HepG2 (cell line): ENCODE measurements at regions not wholly inside any gene's neighbourhood (a gene's known extent, or its start where the extent isn't known, plus 50 kb on each side); places are given as distances from the start of the nearest gene placed in this dataset.

ENCODE experiments used
- ATAC-seq: fragments of 200-7000 bp; cut with Tn5 transposase; 3 replicates; pipeline ENCODE4 v1.9.1; 2020; ENCODE audit warnings: mild to moderate bottlenecking, moderate library complexity
- BruUV-seq: library from RNA; stranded (reverse); fragments of 400-500 nt; replicated peaks from 2 replicates; lab custom pipeline; 2021; lab: Mats Ljungman, UMichigan
- CTCF ChIA-PET: fragments of 300-600 bp; formaldehyde crosslinking; extraction: SDS; loops from one replicate; lab custom pipeline; 2021; ENCODE audit warnings: low total read pairs, inconsistent platforms, low intra/inter-chr PET ratio; lab: Yijun Ruan, JAX
- POLR2A ChIA-PET: fragments of 350-600 bp; sonication (Branson Sonifier 250); formaldehyde crosslinking; loops from one replicate; lab custom pipeline; 2020; ENCODE audit warnings: antibody characterized with exemption, inconsistent platforms; lab: Yijun Ruan, JAX
- DNase-seq: peaks from one replicate; pipeline ENCODE4 v3.0.0-alpha.2; 2015; ENCODE audit warnings: low spot score
- FAIRE-seq: peaks from 3 replicates; lab custom pipeline; 2011; peaks lifted over from hg19 to GRCh38; lab: Jason Lieb, UNC
- H2AFZ ChIP-seq: one replicate; pipeline ENCODE4 v1.6.1; 2011; ENCODE audit warnings: low read length, inconsistent platforms
- H3K27ac ChIP-seq: fragments of 300-600 bp; 3 replicates; pipeline ENCODE4 v1.8.0; 2011; ENCODE audit warnings: mixed run types, mild to moderate bottlenecking, mixed read lengths, low read length, inconsistent platforms; ENCODE audit not compliant: insufficient read depth; ENCODE audit errors: extremely low read length
- H3K27me3 ChIP-seq, 2 experiments: fragments of 200-600 bp in 1 of 2; 2 replicates in 1 of 2; 3 replicates in 1 of 2; pipeline versions ENCODE4 v1.6.0 to v1.8.0; 2011; ENCODE audit warnings: low read length in 2 of 2, mild to moderate bottlenecking in 2 of 2, moderate library complexity in 2 of 2, inconsistent platforms in 1 of 2; ENCODE audit not compliant: insufficient read depth in 2 of 2, control insufficient read depth in 1 of 2
- H3K36me3 ChIP-seq, 2 experiments: fragments of 200-600 bp in 1 of 2; replicated peaks in 1 of 2; 2 replicates in 1 of 2; 3 replicates in 1 of 2; pipeline versions ENCODE4 v1.5.1 to v1.8.0; 2011; ENCODE audit warnings: low read length in 2 of 2, inconsistent platforms in 1 of 2; ENCODE audit not compliant: insufficient read depth in 2 of 2, control insufficient read depth in 1 of 2
- H3K4me1 ChIP-seq: 2 replicates; pipeline ENCODE4 v1.5.1; 2012; ENCODE audit warnings: low read length, inconsistent platforms; ENCODE audit not compliant: insufficient read depth
- H3K4me2 ChIP-seq: 2 replicates; pipeline ENCODE4 v1.6.0; 2011; ENCODE audit warnings: low read depth, low read length, inconsistent platforms
- H3K4me3 ChIP-seq, 3 experiments: fragments of 200-600 bp in 1 of 3; sonication (generic), shearing (Covaris generic) in 1 of 3; replicated peaks in 1 of 3; 2 replicates each; pipeline ENCODE4 v1.5.1; 2011 to 2016; ENCODE audit warnings: low read length in 3 of 3, inconsistent platforms in 2 of 3, low read depth in 2 of 3, mild to moderate bottlenecking in 2 of 3, control low read depth in 1 of 3, mixed read lengths in 1 of 3; ENCODE audit not compliant: insufficient read depth in 1 of 3
- H3K79me2 ChIP-seq: one replicate; pipeline ENCODE4 v1.6.1; 2011; ENCODE audit warnings: low read length, inconsistent platforms; ENCODE audit not compliant: insufficient read depth
- H3K9ac ChIP-seq: 2 replicates; pipeline ENCODE4 v1.6.0; 2011; ENCODE audit warnings: mild to moderate bottlenecking, low read depth, low read length, inconsistent platforms; ENCODE audit not compliant: insufficient read depth
- H3K9me3 ChIP-seq: 2 replicates; pipeline ENCODE4 v1.5.1; 2012; ENCODE audit warnings: mild to moderate bottlenecking, low read length
- H4K20me1 ChIP-seq: 2 replicates; pipeline ENCODE4 v1.6.0; 2011; ENCODE audit warnings: inconsistent platforms, mild to moderate bottlenecking, low read length, moderate library complexity; ENCODE audit not compliant: insufficient read depth
- FOSL2 ChIP-seq: sonication (generic); formaldehyde crosslinking; IDR thresholded peaks from 2 replicates; pipeline ENCODE4 v1.4.0; 2020; ENCODE audit warnings: missing genetic modification reagents
- GABPA ChIP-seq, 2 experiments: IDR thresholded peaks; 2 replicates each; pipeline ENCODE4 v1.6.1; 2011 to 2016; ENCODE audit warnings: low read depth in 2 of 2, low read length in 1 of 2, missing biosample characterization in 1 of 2, missing genetic modification characterization in 1 of 2
- GABPB1 ChIP-seq: IDR thresholded peaks from 2 replicates; pipeline ENCODE4 v1.6.1; 2016; ENCODE audit warnings: mild to moderate bottlenecking, missing genetic modification reagents, moderate library complexity, missing compliant biosample characterization
- GZF1 ChIP-seq: sonication (generic); formaldehyde crosslinking; IDR thresholded peaks from 2 replicates; pipeline ENCODE4 v1.5.1; 2020; ENCODE audit warnings: mild to moderate bottlenecking, missing genetic modification reagents
- HNRNPUL1 ChIP-seq: fragments of 200-400 bp; formaldehyde crosslinking; IDR thresholded peaks from 2 replicates; pipeline ENCODE4 v1.6.1; 2017; ENCODE audit warnings: low read depth, mild to moderate bottlenecking, low read length, moderate library complexity
- NBN ChIP-seq: fragments of 450-650 bp; conservative IDR thresholded peaks from 2 replicates; pipeline ENCODE4 v1.6.1; 2017
- RFXAP ChIP-seq: sonication (generic); formaldehyde crosslinking; IDR thresholded peaks from 2 replicates; pipeline ENCODE4 v1.4.0; 2020; ENCODE audit warnings: missing genetic modification reagents, borderline replicate concordance
- SCMH1 ChIP-seq: sonication (generic); formaldehyde crosslinking; IDR thresholded peaks from 2 replicates; pipeline ENCODE4 v1.9.0; 2021; ENCODE audit warnings: missing genetic modification reagents, mild to moderate bottlenecking, borderline replicate concordance
- SOX5 ChIP-seq: IDR thresholded peaks from 2 replicates; pipeline ENCODE4 v1.6.1; 2016; ENCODE audit warnings: borderline replicate concordance
- ZMYM3 ChIP-seq: sonication (generic); formaldehyde crosslinking; IDR thresholded peaks from 2 replicates; pipeline ENCODE4 v1.5.1; 2020; ENCODE audit warnings: mild to moderate bottlenecking, missing genetic modification reagents
- ZNF282 ChIP-seq: fragments of 450-650 bp; IDR thresholded peaks from 2 replicates; pipeline ENCODE4 v1.6.1; 2018; ENCODE audit not compliant: partially characterized antibody
- ZNF296 ChIP-seq: sonication (generic); formaldehyde crosslinking; conservative IDR thresholded peaks from 2 replicates; pipeline ENCODE4 v1.5.0; 2020; ENCODE audit warnings: mild to moderate bottlenecking, missing genetic modification reagents
- ZNF572 ChIP-seq: sonication (generic); formaldehyde crosslinking; IDR thresholded peaks from 2 replicates; pipeline ENCODE4 v1.5.1; 2020; ENCODE audit warnings: mild to moderate bottlenecking, missing genetic modification reagents
- WGBS: methylation state at CpG from one replicate; pipeline ENCODE4 v1.1.6; 2017; ENCODE audit warnings: low lambda C conversion rate; 5-methylcytosine and 5-hydroxymethylcytosine counted together
- in situ Hi-C: cut with HindIII; loops from 2 replicates; pipeline ENCODE4 v1.10.0; 2017; ENCODE audit warnings: low pct_unique_long_range_greater_than_20kb; ENCODE audit not compliant: extremely low pct_ligation_motif_present
- intact Hi-C: fragments of 100-400 bp; cut with micrococcal nuclease; formaldehyde crosslinking; loops from one replicate; pipeline ENCODE4 v1.10.0; 2022; ENCODE audit not compliant: unreplicated experiment
- TF ChIP-seq, protein P1 (sequence below): sonication (generic); formaldehyde crosslinking; IDR thresholded peaks from 2 replicates; pipeline ENCODE4; 2020; ENCODE audit warnings: missing genetic modification reagents, mild to moderate bottlenecking, borderline replicate concordance
- TF ChIP-seq, protein P2 (sequence below): IDR thresholded peaks from 2 replicates; pipeline ENCODE4 v1.6.1; 2016; ENCODE audit warnings: low read depth, control low read depth

DNA sequence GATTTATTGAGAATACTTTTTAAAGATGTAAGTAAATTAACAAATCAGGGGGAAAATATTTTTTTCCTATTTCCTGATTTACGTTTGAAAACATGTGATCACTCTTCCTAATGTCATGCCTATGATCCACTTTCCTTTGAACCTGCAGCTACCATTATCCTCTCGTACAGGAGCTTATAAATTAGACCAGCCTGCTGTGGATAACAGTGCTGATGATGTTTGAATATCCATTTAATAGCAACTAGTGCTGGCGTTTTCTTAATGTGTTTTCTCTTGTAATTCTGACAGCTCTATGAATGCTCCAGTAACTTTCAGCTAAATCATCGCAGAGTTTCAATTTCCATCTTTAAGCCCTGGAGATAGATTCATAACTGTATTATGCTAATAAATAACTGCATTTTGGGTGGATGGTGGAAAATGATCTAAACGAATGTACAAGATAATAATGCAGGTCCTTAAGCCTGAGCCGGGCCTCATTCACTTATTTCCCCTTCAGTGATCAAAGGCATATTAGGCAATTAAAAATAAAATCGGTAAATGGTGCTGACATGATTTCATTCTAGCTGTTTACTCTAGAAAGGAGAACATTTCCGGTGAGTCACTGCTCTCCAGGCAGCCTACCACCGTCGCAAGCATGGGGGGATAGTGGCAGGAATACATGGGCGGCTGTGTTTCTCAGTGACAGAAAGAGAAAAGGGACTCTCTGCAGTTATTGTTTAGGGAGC, 58.5 kb upstream of the SLC24A5 start:
- Histone ChIP-seq H4K20me1 (no peaks in the 10 kb centered on the region), H3K4me3 (no peak overlapping the region), H3K9me3 (no peaks in the 10 kb centered on the region), H3K36me3 (no peaks in the 10 kb centered on the region), H2AFZ (peak overlapping the region; percentile 34), H3K4me2 (no peak overlapping the region), H3K27me3 (no peaks in the 10 kb centered on the region), H3K79me2 (no peaks in the 10 kb centered on the region), H3K4me1 (peaks cover 15% of the 10 kb centered on the region), H3K27ac (no peak overlapping the region)
- ATAC-seq (no peak), DNase-seq (no peak), FAIRE-seq (no peak)
- ChIA-PET POLR2A (no interaction called here), CTCF (no interaction called here)
- in situ Hi-C loops, result no loop called here
- 17% methylated on average over 11 of the region's 11 CpGs for WGBS
- intact Hi-C loops, result no loop called here
- TF ChIP-seq GABPB1 (peak; percentile 41; the same call in 1 of the 2 replicates), GABPA (IDR thresholded peaks at IDR 0.05; ENCODE audit: low read depth, low read length) (no peak), GABPA (CRISPR knock-in tag; IDR thresholded peaks at IDR 0.05; ENCODE audit: low read depth) (peak; percentile 39; the same call in 1 of the 2 replicates), FOSL2 (CRISPR knock-in tag) (peak; percentile 73), GZF1 (CRISPR knock-in tag) (no peak), ZNF282 (no peak)
- TF ChIP-seq, all 625 proteins: peak for 3
- no peak overlapping the region for H3K9ac ChIP-seq
- BruUV-seq, result no TSS peak

DNA sequence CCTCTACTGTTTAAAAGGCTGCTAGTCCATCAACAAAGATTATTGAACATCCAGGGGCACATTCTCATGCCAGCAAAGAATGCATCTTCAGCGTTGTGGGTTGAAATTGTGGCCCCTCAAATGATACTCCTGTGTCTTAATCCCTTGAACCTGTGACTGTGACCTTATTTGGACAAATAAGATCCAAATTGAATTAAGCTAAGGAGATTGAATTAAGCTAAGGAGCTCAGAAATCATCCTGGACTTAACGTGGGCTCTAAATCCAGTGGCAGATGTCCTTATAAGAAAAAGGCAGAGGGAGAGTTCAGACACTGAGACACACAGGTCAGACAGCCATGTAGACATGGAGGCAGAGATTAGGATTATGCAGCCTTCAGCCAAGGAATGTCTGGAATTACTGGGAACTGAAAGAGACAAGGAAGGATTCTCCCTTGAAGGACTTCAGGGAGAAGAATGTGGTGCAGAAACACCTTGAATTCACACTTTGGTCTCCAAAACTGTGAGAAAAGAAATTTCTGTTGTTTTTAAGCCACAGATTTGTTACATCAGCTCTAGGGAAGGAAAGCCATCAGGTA, 57.3 kb upstream of the SLC24A5 start:
- intact Hi-C loops (no loop called here), in situ Hi-C loops (no loop called here)
- no TSS peak for BruUV-seq
- Histone ChIP-seq H3K36me3 (no peaks in the 10 kb centered on the region), H3K79me2 (no peaks in the 10 kb centered on the region), H3K27me3 (no peaks in the 10 kb centered on the region), H3K4me3 (no peak overlapping the region), H3K4me1 (peaks cover 15% of the 10 kb centered on the region), H4K20me1 (no peaks in the 10 kb centered on the region), H3K9ac (no peak overlapping the region), H3K27ac (no peak overlapping the region), H3K9me3 (no peaks in the 10 kb centered on the region), H3K4me2 (no peak overlapping the region), H2AFZ (no peak overlapping the region)
- POLR2A ChIA-PET, result no interaction called here
- ATAC-seq, result no peak
- 9% methylated on average over 2 of the region's 2 CpGs for WGBS
- no peak for FAIRE-seq
- no peak for DNase-seq
- CTCF ChIA-PET, result no interaction called here
- no peak for TF ChIP-seq ZNF572 (CRISPR knock-in tag)
- TF ChIP-seq, protein P1, sequence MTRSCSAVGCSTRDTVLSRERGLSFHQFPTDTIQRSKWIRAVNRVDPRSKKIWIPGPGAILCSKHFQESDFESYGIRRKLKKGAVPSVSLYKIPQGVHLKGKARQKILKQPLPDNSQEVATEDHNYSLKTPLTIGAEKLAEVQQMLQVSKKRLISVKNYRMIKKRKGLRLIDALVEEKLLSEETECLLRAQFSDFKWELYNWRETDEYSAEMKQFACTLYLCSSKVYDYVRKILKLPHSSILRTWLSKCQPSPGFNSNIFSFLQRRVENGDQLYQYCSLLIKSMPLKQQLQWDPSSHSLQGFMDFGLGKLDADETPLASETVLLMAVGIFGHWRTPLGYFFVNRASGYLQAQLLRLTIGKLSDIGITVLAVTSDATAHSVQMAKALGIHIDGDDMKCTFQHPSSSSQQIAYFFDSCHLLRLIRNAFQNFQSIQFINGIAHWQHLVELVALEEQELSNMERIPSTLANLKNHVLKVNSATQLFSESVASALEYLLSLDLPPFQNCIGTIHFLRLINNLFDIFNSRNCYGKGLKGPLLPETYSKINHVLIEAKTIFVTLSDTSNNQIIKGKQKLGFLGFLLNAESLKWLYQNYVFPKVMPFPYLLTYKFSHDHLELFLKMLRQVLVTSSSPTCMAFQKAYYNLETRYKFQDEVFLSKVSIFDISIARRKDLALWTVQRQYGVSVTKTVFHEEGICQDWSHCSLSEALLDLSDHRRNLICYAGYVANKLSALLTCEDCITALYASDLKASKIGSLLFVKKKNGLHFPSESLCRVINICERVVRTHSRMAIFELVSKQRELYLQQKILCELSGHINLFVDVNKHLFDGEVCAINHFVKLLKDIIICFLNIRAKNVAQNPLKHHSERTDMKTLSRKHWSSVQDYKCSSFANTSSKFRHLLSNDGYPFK, result no peak
- TF ChIP-seq HNRNPUL1, result no peak
- no peak for TF ChIP-seq RFXAP (CRISPR knock-in tag)
- TF ChIP-seq, protein P2, sequence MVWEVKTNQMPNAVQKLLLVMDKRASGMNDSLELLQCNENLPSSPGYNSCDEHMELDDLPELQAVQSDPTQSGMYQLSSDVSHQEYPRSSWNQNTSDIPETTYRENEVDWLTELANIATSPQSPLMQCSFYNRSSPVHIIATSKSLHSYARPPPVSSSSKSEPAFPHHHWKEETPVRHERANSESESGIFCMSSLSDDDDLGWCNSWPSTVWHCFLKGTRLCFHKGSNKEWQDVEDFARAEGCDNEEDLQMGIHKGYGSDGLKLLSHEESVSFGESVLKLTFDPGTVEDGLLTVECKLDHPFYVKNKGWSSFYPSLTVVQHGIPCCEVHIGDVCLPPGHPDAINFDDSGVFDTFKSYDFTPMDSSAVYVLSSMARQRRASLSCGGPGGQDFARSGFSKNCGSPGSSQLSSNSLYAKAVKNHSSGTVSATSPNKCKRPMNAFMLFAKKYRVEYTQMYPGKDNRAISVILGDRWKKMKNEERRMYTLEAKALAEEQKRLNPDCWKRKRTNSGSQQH (CRISPR knock-in tag), result no peak
- TF ChIP-seq NBN, result no peak
- no peak for TF ChIP-seq GABPB1
- no peak for TF ChIP-seq SCMH1 (CRISPR knock-in tag)
- no peak for TF ChIP-seq ZMYM3 (CRISPR knock-in tag)
- TF ChIP-seq SOX5 (CRISPR knock-in tag), result no peak
- TF ChIP-seq ZNF296 (CRISPR knock-in tag), result no peak
